NB4 (cell line): ENCODE measurements at regions not wholly inside any gene's neighbourhood (a gene's known extent, or its start where the extent isn't known, plus 50 kb on each side); places are given as distances from the start of the nearest gene placed in this dataset.

Source experiments
- DNase-seq: peaks from one replicate; pipeline ENCODE4 v3.0.0; 2010; ENCODE audit warnings: low read depth
- H3K4me3 ChIP-seq: one replicate; pipeline ENCODE4 v1.5.1; 2011; ENCODE audit warnings: mild to moderate bottlenecking, low read depth, low read length, moderate library complexity
- CTCF ChIP-seq: IDR thresholded peaks from one replicate; pipeline ENCODE4 v1.5.1; 2012; ENCODE audit warnings: low read depth, low read length
- MYC ChIP-seq: IDR thresholded peaks from 2 replicates; pipeline ENCODE4 v1.6.1; 2011; ENCODE audit warnings: low read depth, low read length
- POLR2A ChIP-seq: IDR thresholded peaks from 2 replicates; pipeline ENCODE4 v1.6.1; 2011; ENCODE audit warnings: mild to moderate bottlenecking; ENCODE audit not compliant: insufficient read length; ENCODE audit errors: extremely low read depth
- TF ChIP-seq, protein P1 (sequence below): IDR thresholded peaks from 2 replicates; pipeline ENCODE4 v1.6.1; 2011; ENCODE audit warnings: low read depth, low read length

GRCh38 chr4:13902146-13902545, 274.6 kb upstream of the BOD1L1 start:
- no peak for DNase-seq
- TF ChIP-seq POLR2A, result no peak
- TF ChIP-seq, protein P1, sequence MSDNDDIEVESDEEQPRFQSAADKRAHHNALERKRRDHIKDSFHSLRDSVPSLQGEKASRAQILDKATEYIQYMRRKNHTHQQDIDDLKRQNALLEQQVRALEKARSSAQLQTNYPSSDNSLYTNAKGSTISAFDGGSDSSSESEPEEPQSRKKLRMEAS, result no peak
- no peak for TF ChIP-seq MYC
- no peak for TF ChIP-seq CTCF
- H3K4me3 ChIP-seq, result no peak overlapping the region

- TF ChIP-seq, protein P1, result no peak
- no peak for DNase-seq
- no peak overlapping the region for H3K4me3 ChIP-seq
Measured at GRCh38 chr4:13903061-13903460, 275.5 kb upstream of the BOD1L1 start.

GRCh38 chr4:13903901-13904300, 276.4 kb upstream of the BOD1L1 start:
- H3K4me3 ChIP-seq, result no peak overlapping the region
- no peak for TF ChIP-seq POLR2A
- TF ChIP-seq, protein P1, result no peak
- TF ChIP-seq CTCF, result no peak
- TF ChIP-seq MYC, result no peak
- no peak for DNase-seq

DNA sequence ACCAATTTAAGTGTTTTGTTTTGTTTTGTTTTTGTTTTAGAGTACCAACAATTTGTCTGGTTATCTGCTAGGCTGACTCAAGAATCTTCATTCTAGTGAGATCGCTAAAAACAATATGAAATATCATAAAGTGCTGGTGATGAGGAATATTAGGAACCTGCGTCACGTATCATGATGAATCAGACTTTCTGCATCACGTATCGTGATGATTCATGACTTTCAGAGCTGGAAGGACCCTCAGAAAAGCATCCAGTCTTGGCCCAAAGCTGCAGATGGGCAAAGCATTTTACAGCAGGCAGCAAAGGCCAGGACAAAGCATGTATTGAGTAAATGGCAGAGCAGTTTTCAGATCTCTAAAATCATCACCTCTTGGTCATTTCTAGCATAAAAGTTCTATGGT, 278.0 kb upstream of the BOD1L1 start:
- DNase-seq, result no peak
- TF ChIP-seq POLR2A (no peak), CTCF (no peak)
- TF ChIP-seq, protein P1, result no peak
- H3K4me3 ChIP-seq, result no peak overlapping the region

DNA sequence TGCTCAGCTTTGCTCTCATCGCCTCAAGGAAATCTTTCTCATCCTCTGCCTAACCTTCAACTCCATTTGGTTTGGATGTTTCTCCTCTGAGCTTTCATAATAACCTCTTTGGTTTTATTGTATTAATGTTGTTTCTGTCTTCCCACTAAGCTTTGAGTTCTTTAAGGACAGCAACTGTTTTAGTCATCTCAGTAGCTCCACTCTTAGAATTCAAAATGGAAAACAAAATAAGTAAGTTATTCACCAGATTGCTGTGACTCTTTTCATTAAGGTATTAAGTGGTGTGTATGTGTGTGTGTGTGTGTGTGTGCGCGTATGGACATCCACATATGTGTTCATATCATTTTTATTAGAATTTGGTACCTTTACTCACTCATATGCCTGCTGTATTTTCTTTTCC, 279.2 kb upstream of the BOD1L1 start:
- TF ChIP-seq MYC (no peak), CTCF (no peak), POLR2A (no peak)
- TF ChIP-seq, protein P1, result no peak
- DNase-seq, result no peak
- no peak overlapping the region for H3K4me3 ChIP-seq

DNA sequence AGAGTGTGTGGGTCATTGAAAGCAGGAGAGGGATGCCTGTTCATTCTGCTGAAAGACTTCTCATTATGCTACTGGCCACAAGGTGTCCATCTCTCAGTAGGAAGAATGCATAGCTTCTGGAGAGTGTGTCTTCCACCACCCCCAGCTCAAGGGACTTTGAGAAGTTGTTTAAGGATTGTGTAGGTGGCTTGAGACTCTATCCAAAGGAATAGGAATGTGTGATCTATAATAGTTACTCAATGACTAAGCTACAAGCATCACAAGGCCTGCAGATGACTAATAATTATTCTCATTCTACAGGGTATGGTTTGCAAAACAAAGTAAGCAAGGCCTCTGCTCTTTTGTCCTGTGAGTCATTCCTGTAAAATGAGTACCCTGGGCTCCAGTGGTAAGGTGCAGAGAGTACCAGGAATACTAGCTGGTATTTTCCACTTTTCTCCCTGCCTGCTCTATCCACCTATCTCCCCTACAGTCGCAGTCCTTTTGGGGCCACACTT, 279.8 kb upstream of the BOD1L1 start:
- TF ChIP-seq, protein P1, result no peak
- TF ChIP-seq CTCF, result no peak
- TF ChIP-seq MYC, result no peak
- no peak for TF ChIP-seq POLR2A
- no peak for DNase-seq
- no peak overlapping the region for H3K4me3 ChIP-seq
